ENCODE measurements at regions not wholly inside any gene's neighbourhood (a gene's known extent, or its start where the extent isn't known, plus 50 kb on each side); places are given as distances from the start of the nearest gene placed in this dataset.

DNA sequence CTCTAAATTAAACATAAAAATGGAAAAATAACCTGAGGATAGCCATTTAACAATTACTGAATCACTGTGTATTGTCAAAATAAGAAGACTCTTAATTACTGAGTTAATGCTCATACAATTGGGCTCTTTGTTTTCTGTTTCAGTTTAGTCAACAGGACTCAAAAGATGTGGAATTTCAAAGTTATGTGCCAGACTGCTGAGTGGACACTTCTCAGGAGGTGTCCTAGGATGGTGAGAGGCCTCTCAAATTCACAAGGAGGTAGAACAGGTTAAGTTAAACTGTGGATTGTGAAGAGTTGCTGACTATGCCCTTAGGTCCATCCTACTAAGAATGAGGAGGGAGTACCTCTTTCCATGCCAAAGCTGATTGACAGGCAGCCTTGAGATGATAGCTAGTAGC is 157.7 kb upstream of the CHRM2 start:
- TF ChIP-seq CTCF (conservative IDR thresholded peaks at IDR 0.05) (no peak), ZFX (IDR thresholded peaks at IDR 0.05) (no peak)

Measured in C4-2B (cell line).